OCI-LY7 (cell line): ENCODE measurements at regions not wholly inside any gene's neighbourhood (a gene's known extent, or its start where the extent isn't known, plus 50 kb on each side); places are given as distances from the start of the nearest gene placed in this dataset.

ENCODE experiments used
- CTCF ChIP-seq: fragments of 200-600 bp; sonication (generic); conservative IDR thresholded peaks from 2 replicates; pipeline ENCODE4 v1.5.1; 2014; ENCODE audit warnings: mild to moderate bottlenecking, antibody characterized with exemption, low read length, moderate library complexity, mixed read lengths
- EZH2phosphoT487 ChIP-seq: fragments of 200-600 bp; sonication (generic); IDR thresholded peaks from 2 replicates; pipeline ENCODE4 v1.6.1; 2018; ENCODE audit warnings: low read depth, borderline replicate concordance, mild to moderate bottlenecking, mixed run types, antibody characterized with exemption, low read length, moderate library complexity, mixed read lengths

- TF ChIP-seq CTCF (no peak), EZH2phosphoT487 (no peak)
Measured at GRCh38 chr12:104828015-104828414, 130.1 kb downstream of the SLC41A2 start.
